Right lung (tissue), 2 donors: ENCODE measurements at regions not wholly inside any gene's neighbourhood (a gene's known extent, or its start where the extent isn't known, plus 50 kb on each side); places are given as distances from the start of the nearest gene placed in this dataset.

ENCODE experiments used
- DNase-seq, 2 donors: peaks; one replicate each; pipeline ENCODE4 v3.0.0-alpha.2; 2013

DNA sequence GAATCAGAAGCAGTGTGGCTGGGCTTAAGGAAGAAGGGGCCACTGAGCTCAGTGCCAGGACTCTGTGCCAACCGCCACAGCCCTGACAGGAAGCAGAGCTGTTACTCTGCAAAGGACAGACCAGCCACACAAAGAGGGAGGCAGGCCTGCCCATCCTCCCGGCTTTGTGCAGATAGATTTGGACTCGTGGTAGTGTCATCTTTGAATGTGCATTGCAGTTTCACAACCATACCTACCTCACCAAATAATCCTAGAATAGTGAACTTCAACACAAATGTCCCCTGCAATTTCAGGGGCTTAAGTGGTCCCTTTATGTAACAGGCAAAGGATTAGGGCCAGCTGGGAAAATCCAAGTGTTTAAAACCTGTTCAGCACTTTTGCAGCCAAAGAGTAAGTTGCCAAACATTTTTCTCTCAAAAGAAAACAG, 55.1 kb upstream of the CLDN10 start:
- DNase-seq, result no peak

GRCh38 chr13:95498886-95499285, 53.6 kb upstream of the CLDN10 start:
- no peak for DNase-seq

GRCh38 chr13:95499811-95500712, 52.5 kb upstream of the CLDN10 start:
- no peak for DNase-seq

DNA sequence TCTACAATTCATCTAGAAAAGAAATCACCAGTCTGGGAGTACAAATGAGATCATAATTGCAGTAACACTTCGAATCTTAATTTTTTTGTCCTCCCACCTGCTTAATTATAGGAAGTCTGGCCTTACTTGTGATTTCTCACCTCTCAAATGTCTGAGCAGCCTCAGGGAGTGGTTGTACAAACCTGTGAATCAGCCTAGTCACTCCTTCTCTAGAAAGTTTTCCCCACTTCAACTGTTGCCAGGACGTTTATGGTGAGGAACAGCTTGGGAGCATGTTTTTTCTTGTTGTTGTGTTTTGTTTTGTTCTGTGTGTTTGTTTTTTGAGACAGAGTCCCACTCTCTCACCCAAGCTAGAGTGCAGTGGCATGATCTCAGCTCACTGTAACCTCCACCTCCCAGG, 50.3 kb upstream of the CLDN10 start:
- no peak for DNase-seq
